ENCODE measurements at regions not wholly inside any gene's neighbourhood (a gene's known extent, or its start where the extent isn't known, plus 50 kb on each side); places are given as distances from the start of the nearest gene placed in this dataset.

DNA sequence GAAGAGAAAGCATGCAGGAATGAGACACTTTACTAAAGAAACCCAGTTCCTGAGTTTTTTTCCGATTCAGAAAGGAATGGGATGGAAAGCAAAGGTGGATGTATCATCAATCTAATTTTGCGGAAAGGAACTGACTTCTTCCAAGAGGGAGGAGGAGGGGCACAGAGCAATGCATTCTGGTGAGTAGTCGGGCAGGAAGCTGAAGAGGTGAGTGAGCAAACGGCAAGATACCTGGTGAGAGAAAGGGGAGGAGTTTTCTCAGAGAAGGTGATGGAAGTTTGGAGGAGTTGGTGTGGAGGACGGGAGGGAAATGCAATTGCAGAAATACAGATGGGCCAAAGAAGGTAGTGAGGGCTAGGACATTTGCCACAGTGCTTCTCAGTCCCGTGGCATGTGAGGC is 713.2 kb downstream of the KCNJ2 start:
- no peak for FAIRE-seq
- WGBS (ENCODE audit: missing lambda C conversion rate) = 23% methylated on average over 6 of the region's 6 CpGs
- Histone ChIP-seq H3K9me3 (no peaks in the 10 kb centered on the region), H3K4me1 (no peaks in the 10 kb centered on the region), H3K4me3 (no peak overlapping the region), H3K4me2 (no peak overlapping the region), H3K27ac (no peak overlapping the region)
- ChIA-PET CTCF (no interaction called here), POLR2A (no interaction called here)
- no peak for DNase-seq (ENCODE audit: low read depth in 1 of 2, low spot score in 1 of 2)
- ATAC-seq = no peak
- no peak for TF ChIP-seq HOXB13 (CRISPR knock-in tag; IDR thresholded peaks at IDR 0.05; ENCODE audit: low read depth)
- TF ChIP-seq RCOR1 (IDR thresholded peaks at IDR 0.05; ENCODE audit: low read depth, low read length) = no peak
- no peak for TF ChIP-seq HOXB5 (CRISPR knock-in tag; IDR thresholded peaks at IDR 0.05)
- no peak for TF ChIP-seq HEYL (CRISPR knock-in tag; IDR thresholded peaks at IDR 0.05)
- no peak for TF ChIP-seq FOXS1 (CRISPR knock-in tag; IDR thresholded peaks at IDR 0.05)
- no peak for TF ChIP-seq SREBF2 (IDR thresholded peaks at IDR 0.05)
- TF ChIP-seq, protein P1, sequence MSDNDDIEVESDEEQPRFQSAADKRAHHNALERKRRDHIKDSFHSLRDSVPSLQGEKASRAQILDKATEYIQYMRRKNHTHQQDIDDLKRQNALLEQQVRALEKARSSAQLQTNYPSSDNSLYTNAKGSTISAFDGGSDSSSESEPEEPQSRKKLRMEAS (IDR thresholded peaks at IDR 0.05) = no peak
- no peak for TF ChIP-seq ESRRA (IDR thresholded peaks at IDR 0.05; ENCODE audit: borderline replicate concordance, low read length)
- TF ChIP-seq TP53 (CRISPR knock-in tag; IDR thresholded peaks at IDR 0.05) = no peak
- TF ChIP-seq EHMT2 (IDR thresholded peaks at IDR 0.05; ENCODE audit: low read depth) = no peak
- no peak for TF ChIP-seq ZC3H11A (IDR thresholded peaks at IDR 0.05)

GRCh38 chr17:70886648-70887047 is 717.3 kb downstream of the KCNJ2 start:
- TF ChIP-seq FOXS1 (CRISPR knock-in tag; IDR thresholded peaks at IDR 0.05) = no peak
- TF ChIP-seq, protein P2, sequence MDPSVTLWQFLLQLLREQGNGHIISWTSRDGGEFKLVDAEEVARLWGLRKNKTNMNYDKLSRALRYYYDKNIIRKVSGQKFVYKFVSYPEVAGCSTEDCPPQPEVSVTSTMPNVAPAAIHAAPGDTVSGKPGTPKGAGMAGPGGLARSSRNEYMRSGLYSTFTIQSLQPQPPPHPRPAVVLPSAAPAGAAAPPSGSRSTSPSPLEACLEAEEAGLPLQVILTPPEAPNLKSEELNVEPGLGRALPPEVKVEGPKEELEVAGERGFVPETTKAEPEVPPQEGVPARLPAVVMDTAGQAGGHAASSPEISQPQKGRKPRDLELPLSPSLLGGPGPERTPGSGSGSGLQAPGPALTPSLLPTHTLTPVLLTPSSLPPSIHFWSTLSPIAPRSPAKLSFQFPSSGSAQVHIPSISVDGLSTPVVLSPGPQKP (IDR thresholded peaks at IDR 0.05; ENCODE audit: low read depth, low read length) = no peak
- TF ChIP-seq TFCP2L1 (CRISPR knock-in tag; IDR thresholded peaks at IDR 0.05) = no peak
- TF ChIP-seq, protein P3, sequence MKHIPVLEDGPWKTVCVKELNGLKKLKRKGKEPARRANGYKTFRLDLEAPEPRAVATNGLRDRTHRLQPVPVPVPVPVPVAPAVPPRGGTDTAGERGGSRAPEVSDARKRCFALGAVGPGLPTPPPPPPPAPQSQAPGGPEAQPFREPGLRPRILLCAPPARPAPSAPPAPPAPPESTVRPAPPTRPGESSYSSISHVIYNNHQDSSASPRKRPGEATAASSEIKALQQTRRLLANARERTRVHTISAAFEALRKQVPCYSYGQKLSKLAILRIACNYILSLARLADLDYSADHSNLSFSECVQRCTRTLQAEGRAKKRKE (CRISPR knock-in tag; IDR thresholded peaks at IDR 0.05; ENCODE audit: low read depth) = no peak
- no peaks in the 10 kb centered on the region for H3K9me3 ChIP-seq
- no peak overlapping the region for H3K4me2 ChIP-seq
- H3K27ac ChIP-seq = no peak overlapping the region
- DNase-seq (ENCODE audit: low read depth in 1 of 2, low spot score in 1 of 2) (no peak), FAIRE-seq (no peak), ATAC-seq (no peak)
- no peaks in the 10 kb centered on the region for H3K4me1 ChIP-seq
- POLR2A ChIA-PET = no interaction called here
- no peak overlapping the region for H3K4me3 ChIP-seq
- CTCF ChIA-PET = no interaction called here
- WGBS (ENCODE audit: missing lambda C conversion rate) = 0% methylated on average over 2 of the region's 2 CpGs

GRCh38 chr17:70888324-70888723 is 719.0 kb downstream of the KCNJ2 start:
- CTCF ChIA-PET = no interaction called here
- POLR2A ChIA-PET = no interaction called here
- FAIRE-seq (no peak), DNase-seq (ENCODE audit: low read depth in 1 of 2, low spot score in 1 of 2) (no peak), ATAC-seq (no peak)
- Histone ChIP-seq H3K4me2 (no peak overlapping the region), H3K9me3 (no peaks in the 10 kb centered on the region), H3K4me1 (no peaks in the 10 kb centered on the region), H3K4me3 (no peak overlapping the region), H3K27ac (no peak overlapping the region)
- TF ChIP-seq ZNF302 (CRISPR knock-in tag; IDR thresholded peaks at IDR 0.05) (no peak), FOSB (CRISPR knock-in tag; IDR thresholded peaks at IDR 0.05) (no peak), BHLHE40 (IDR thresholded peaks at IDR 0.05; ENCODE audit: low read depth, low read length) (no peak), JUNB (IDR thresholded peaks at IDR 0.05) (no peak), MAZ (IDR thresholded peaks at IDR 0.05; ENCODE audit: borderline replicate concordance, low read depth, low read length) (no peak), RARB (CRISPR knock-in tag; IDR thresholded peaks at IDR 0.05) (no peak), RNF2 (IDR thresholded peaks at IDR 0.05; ENCODE audit: borderline replicate concordance, low read depth) (no peak), CEBPB (IDR thresholded peaks at IDR 0.05) (no peak), KDM1A (IDR thresholded peaks at IDR 0.05; ENCODE audit: low read depth) (no peak), KDM5A (IDR thresholded peaks at IDR 0.05) (no peak), MYC (IDR thresholded peaks at IDR 0.05; ENCODE audit: borderline replicate concordance, low read length) (no peak), CHD2 (IDR thresholded peaks at IDR 0.05; ENCODE audit: low read length, partially characterized antibody) (no peak)
- TF ChIP-seq, protein P2 (IDR thresholded peaks at IDR 0.05; ENCODE audit: low read depth, low read length) = no peak
- TF ChIP-seq, protein P4, sequence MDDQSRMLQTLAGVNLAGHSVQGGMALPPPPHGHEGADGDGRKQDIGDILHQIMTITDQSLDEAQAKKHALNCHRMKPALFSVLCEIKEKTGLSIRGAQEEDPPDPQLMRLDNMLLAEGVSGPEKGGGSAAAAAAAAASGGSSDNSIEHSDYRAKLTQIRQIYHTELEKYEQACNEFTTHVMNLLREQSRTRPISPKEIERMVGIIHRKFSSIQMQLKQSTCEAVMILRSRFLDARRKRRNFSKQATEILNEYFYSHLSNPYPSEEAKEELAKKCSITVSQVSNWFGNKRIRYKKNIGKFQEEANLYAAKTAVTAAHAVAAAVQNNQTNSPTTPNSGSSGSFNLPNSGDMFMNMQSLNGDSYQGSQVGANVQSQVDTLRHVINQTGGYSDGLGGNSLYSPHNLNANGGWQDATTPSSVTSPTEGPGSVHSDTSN (IDR thresholded peaks at IDR 0.05) = no peak
- 4% methylated on average over 2 of the region's 2 CpGs for WGBS (ENCODE audit: missing lambda C conversion rate)
